ENCODE measurements at regions not wholly inside any gene's neighbourhood (a gene's known extent, or its start where the extent isn't known, plus 50 kb on each side); places are given as distances from the start of the nearest gene placed in this dataset.
"Not testable (repeated sequence)": the region's sequence is repeated elsewhere in the genome, so short reads cannot be mapped to it uniquely, and the experiment has no call there.

DNA sequence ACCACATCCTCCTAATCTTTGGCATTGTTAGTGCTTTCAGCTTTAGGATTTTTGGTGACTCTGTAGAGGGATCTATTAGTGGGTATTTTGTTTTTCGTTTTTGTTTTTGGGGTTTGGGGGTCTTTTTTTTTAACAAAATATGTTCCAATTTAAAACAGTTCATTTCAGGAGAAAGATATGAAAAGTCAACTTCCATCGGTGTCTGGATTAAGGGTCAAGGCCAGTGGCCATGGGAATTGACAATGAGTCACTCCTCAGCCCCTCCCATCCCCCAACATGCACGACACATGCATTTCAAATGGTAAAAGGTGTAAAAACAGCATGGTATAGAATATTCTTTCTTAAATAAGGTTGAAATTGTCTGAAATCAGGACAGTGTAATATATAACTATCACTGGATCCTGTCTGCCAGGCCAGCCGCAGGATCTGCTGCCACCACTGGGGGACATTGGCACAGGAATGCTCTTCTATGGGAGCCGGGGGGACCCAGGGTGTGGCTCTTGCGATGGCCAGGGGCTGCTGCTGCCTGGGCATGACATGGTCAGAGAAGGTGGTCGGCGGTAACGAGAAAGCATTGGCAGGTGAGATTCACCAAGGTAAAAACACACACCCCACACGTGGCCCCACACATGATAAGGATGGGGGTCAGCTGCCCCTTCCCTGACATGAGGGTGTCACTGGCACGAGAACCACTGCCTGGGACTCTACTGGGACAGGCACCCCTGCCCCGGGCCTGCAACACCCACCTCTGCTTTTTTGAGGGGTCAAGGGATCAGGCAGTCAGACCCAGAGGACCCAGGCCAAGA is 126.2 kb upstream of the KCTD7 start:
- DNase-seq (ENCODE audit: low read depth in 2 of 2) = no peak

DNA sequence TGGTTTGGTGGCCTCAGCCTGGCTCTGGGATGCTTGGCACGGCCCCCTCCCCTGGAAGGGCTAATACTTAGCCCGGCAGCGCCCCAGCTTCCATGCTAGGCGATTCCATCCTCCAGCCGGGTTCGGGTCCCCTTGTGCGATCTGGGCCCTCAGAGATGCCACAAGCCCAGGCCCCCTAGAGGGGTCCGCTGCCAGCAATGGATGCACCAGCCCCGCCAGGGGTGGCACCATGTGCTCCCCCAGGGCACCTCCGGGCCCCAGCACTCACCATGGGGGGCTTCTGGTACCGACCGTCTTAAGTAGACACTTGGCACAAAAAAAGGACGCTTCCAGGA is 125.7 kb upstream of the KCTD7 start:
- DNase-seq (ENCODE audit: low read depth in 2 of 2) = no peak

DNA sequence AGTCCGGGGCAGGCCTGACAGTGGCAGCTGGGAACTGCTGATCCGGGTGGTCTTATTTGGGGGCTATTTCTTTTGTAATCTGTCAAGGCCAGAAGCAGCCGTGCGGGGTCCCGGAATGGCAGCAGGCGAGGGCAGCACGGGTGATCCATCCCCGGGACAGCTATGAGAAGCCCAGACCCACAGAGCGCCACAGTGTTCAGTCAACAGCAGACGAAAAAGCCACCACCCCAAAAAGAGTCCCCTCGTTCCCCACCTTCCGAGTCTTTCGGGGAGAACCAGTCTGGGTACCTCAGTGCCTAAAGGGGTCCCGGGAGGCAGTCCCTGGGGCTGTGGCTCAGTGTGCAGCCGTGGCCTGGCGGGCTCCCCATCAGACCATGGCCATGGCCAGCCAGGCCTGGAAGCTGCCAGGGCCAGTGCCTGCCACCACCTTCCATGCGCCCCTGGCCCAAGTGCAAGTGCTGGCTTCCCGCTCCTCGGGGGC is 125.1 kb upstream of the KCTD7 start:
- DNase-seq (ENCODE audit: low read depth in 2 of 2) = no peak

DNA sequence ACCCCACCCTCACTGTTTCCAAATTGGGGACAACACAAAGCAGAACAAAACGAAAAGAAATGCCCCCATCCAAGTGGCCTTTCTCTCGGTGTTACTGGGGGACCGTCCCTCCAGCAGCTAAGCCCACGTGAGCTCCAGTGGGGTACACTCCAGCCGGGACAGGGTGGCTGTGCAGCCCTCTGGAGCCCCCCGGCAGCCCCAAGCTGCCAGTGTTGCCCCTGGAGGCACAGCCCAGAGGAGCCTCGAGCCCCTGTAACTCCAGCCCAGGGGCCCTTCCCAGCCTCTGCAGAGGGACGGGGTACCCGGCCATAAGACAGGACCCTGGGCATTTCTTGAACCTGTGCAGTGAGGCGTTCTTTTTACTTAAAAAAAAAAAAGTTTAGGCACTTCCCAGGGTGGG is 124.5 kb upstream of the KCTD7 start:
- no peak for DNase-seq (ENCODE audit: low read depth in 2 of 2)

DNA sequence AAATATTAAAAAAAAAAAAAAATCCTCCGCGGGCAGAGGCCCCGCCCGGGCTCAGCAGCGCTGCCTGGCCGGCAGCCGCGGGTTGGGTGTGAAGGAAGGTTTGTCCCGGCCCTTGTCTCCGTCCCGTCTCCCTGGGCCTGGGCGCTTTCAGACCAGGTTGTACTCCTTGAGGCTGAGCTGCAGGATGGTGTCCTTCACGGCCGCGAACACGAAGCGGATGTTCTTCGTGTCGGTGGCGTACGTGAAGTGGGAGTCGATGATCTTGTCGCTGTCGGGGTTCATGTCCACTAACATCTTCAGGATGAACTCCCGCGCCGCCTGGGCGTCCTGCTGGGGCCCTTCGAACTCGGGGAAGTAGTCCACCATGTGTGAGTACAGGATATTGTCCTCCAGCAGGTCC is 123.7 kb upstream of the KCTD7 start:
- DNase-seq (ENCODE audit: low read depth in 2 of 2) = no peak

DNA sequence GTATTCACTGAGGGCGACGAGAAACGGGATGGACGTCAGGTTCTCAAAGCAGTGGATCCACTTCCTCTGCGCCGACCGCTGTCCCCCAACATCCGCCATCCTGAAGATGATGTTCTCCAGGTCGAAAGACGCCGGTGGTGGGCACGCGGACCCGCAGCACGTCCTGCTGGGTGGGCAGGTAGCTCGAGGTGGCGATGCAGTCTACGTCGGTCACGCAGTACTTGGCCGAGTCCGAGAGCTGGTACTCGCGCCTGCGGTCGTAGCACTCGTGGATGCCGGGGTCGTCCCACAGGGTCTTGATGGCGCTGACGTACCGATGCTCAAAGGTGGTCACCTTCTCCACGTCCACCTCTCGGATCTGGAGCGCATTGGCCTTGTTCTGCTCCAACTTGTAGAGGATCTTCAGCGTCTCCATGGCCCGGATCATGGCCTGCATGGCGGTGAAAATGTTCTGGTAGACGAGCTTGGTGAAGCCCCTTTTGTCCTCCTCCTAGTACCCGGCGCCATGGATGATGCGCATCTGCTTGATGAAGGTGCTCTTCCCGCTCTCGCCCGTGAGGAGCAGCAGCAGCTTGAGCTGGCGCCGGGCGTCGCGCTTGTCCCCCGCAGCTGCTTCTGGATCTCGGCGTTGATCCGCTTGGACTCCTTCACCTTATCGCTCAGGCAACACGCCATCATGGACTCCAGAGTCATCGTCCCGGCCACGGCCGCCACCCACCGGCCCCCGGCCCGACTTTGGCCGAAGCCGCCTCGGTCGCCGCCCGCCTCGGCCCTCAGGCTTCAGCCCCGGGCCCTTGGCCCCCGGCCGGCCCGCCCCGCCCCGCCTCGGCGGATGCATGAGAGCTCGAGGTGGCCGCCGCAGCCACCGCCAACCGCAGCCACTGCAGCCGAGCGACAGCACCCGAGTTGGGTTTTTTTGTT is 122.9 kb upstream of the KCTD7 start:
- no peak for DNase-seq (ENCODE audit: low read depth in 2 of 2)

DNA sequence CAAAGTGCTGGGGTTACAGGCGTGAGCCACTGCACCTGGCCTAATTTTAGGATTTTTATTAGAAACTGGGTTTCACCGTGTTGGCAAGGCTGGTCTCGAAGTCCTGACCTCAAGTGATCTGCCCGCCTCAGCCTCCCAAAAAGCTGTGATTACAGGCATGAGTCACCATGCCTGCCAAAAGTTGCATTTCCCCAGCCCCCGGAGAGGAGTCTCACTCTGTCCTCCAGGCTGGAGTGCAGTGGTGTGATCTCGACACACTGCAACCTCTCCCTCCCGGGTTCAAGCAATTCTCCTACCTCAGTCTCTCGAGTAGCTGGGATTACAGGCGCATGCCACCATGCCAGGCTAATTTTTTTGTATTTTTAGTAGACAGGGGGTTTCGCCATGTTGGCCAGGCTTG is 122.0 kb upstream of the KCTD7 start:
- DNase-seq (ENCODE audit: low read depth in 2 of 2) = not testable (repeated sequence)

DNA sequence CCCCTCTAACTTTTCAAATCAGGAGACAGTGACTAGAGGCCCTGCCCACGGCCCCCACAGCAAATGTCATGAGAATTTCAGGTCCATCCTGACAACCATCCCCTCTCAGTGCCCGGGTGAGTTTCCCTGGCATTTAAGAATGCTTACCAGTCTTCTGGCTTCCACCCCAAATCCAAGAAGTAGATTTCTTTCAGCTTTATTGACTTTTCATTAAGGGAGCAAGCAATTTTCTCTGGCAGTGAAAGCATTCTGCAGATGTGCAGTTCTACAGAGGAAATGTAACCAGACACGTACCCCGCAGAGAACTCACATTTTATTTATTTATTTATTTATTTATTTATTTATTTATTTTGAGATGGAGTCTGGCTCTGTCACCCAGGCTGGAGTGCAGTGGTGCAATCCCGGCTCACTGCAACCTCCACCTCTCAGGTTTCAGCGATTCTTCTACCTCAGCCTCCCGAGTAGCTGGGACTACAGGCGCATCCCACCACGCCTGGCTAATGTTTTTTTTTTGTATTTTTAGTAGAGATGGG is 120.9 kb upstream of the KCTD7 start:
- no peak for DNase-seq (ENCODE audit: low read depth in 2 of 2)

DNA sequence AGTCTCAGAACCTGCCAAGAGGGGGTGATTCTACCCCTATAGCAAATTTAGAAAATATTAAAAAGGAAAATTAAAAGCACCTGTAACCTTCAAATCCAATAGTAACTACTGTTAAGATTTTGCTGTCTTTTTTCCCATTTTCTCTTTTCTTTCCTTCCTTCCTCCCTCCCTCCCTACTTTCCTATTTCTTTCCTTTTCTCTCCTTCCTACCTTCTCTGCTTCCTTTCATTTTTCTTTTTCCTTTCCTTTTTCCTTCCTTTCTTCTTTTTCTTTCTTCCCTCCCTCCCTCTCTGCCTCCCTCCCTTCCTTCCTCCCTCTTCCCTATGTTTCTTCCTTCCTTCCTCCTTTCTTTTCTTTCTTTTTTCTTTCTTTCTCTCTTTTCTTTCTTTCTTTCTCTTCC is 120.2 kb upstream of the KCTD7 start:
- no peak for DNase-seq (ENCODE audit: low read depth in 2 of 2)

DNA sequence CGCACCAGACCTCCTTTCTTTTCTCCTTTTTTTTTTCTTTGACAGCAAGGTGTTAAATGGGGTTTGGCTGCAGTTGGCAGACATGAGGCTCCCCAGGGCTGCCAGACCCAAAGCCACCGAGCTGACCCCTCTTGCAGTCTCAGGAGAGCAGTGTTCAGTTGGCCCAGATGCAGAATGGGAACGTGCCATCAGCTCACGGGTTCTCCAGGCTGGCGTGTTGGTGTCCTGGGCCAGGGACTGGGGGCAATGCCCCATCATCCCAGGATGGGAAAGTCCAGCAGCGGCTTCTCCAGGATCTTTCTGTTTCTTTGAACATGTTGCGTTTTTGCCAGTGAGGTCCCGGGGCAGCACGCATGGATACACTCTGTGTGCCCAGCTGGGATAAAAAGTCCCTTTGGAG is 114.6 kb upstream of the KCTD7 start:
- DNase-seq (ENCODE audit: low read depth in 2 of 2) = no peak

DNA sequence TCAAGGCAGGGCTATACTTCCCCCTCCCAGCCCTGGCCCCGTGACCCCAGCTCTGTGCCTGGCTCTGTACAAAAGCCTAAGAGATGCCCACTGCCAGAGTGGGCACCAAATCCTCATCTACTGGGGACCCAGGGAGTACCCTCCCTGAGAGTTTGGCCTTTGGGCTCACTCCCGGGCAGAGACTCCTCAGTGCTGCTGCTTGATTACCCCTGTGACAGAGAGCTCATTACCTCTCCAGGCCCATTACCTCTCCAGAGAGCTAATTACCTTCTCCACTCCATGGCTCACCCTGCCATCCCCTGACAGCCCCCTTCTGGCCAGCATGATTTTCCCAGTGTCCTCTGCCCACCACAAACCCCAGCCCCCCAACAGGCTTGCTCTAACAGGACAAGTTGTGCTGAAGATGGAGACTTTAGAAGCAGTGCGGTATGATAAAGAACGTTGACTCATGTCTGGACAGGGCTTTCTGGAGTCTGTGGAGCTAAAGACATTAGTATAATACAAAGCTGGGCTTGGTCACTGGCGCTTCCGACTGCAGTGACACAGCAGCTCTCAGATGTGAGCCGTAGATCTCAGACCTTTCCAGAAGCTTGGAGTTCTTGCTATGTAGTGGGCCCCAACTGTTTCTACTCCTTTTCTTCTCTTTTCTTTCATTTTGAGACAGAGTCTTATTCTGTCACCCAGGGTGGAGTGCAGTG is 111.3 kb upstream of the KCTD7 start:
- DNase-seq (ENCODE audit: low read depth in 2 of 2) = no peak

DNA sequence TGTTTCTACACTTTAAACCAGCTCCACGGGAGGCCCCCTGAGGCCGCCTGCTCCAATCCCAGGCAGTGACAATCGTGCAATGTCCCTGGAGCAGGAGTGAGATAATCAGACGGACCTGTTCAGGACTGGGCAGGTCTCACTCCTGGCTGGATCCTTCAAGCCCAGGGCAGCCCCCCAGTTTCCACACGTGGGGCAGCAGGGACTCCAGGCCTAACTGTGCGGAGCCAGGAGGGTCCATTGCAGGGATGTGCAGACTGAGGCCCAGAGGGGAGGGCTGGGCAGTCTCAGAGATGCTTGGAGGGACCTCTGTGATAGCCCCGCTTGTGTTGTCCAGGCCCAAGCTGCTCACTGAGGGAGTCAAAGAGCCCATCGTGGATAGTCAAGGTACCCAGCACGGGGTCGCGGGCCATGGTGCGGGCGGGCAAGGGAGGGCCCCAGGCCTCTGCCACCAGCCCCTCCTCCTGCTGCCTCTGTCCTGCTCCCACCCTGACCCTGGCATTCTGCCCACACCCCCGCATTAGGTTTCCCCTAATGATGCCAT is 110.5 kb upstream of the KCTD7 start:
- no peak for DNase-seq (ENCODE audit: low read depth in 2 of 2)

DNA sequence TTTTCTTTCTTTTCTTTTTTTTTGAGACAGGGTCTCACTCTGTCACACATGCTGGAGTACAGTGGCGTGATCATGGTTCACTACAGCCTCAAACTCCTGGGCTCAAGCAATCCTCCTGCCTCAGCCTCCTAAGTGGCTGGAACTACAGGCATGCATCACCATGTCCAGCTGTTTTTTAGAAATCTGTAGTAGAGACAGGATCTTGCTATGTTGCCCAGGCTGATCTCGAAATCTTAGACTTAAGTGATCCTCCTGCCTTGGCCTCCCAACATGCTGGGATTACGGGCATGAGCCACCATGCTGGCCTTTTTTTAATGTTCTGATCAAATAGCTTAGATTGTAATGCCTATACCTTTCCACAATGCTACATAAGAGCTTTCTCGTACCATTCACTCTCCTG is 107.0 kb upstream of the KCTD7 start:
- no peak for DNase-seq (ENCODE audit: low read depth in 2 of 2)

DNA sequence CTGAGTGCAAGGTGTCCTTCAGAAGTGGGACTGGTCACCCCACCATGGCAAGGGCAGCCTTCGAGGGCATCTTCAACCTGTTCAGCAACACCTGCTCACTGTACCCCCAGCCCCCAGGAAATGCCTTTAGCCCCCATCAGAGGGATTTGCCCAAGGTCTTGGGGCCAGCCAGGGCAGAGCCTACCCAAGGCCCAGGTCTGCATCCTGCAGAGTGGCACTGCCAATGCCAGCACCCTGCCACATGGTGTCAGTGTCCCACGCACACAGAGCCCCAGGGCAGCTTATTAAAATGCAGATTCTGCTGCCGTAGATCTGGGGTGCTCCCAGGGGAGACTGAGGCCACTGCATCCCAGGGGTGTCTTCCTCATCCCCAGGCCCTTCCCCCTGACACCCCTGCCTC is 106.2 kb upstream of the KCTD7 start:
- DNase-seq (ENCODE audit: low read depth in 2 of 2) = no peak

DNA sequence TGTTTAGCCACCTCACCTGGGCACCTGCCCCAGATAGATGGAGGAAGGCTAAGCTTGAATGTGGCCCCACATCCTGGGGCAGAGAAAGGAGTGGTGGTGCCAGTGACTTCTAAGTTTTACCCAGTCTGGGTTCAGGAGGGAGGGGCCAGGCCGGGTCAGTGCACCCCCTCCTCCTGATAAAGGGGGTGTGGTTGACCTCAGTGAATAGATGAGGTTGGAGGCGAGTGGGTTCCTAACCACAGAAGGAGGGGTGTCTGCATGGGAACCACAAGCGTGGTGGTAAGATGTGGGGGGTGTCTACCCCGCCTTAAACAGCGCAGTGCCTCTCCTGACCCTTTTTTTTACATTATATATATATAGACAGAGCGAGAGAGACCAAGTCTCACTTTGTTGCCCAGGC is 105.3 kb upstream of the KCTD7 start:
- DNase-seq (ENCODE audit: low read depth in 2 of 2) = no peak

DNA sequence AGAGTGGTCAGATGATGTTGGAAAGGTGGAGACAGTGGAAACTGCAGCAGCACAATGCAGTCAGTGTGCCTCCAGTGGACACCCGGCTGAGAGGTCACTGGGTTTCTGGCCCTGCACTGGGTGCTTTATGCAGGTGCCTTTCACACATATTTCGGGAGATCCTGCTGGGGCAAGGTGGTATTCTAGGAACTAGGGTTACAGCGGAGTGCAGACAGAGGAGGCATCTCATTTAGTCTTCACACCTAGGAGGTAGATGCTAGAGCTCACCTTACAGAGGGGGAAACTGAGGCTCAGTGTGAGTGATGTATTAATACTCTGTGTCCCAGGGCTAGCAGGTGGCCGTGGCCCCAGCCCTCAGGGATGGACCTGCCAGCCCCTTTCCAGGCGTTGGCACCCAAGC is 103.9 kb upstream of the KCTD7 start:
- DNase-seq (ENCODE audit: low read depth in 2 of 2) = no peak

DNA sequence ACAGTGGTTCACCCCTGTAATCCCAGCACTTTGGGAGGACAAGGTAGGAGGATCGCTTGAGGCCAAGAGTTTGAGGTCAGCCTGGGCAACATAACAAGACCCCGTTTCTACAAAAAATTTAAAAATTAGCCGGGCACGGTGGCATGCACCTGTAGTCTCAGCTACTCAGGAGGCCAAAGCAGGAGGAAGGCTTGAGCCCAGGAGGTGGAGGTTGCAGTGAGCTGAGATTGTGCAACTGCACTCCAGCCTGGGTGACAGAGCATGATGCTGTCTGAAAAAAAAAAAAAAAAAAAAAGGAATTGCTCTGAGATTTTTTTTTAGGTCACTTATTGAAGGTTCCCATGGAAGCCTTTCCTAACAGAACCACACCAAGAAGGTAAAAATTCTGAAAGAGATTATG is 101.9 kb upstream of the KCTD7 start:
- not testable (repeated sequence) for DNase-seq (ENCODE audit: low read depth in 2 of 2)

DNA sequence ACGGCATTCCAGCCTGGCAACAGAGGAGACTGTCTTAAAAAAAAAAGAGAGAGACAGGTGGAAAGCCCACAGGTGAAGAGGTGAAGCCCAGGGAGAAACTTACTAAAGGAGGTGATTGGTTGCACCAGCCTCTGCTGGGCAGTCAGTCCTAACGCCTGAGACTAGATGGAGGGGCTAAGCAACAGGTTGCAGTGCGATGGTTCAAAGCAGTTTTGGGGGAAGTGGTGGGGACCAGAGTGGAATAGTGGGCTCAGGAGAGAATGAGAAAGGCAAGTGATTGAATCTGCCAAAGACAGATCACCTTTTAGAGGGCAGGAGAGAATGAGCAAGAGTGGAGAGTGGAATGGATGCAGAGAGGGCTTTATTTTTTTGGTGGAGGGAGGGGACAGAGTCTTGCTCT is 100.0 kb upstream of the KCTD7 start:
- DNase-seq (ENCODE audit: low read depth in 2 of 2) = no peak

DNA sequence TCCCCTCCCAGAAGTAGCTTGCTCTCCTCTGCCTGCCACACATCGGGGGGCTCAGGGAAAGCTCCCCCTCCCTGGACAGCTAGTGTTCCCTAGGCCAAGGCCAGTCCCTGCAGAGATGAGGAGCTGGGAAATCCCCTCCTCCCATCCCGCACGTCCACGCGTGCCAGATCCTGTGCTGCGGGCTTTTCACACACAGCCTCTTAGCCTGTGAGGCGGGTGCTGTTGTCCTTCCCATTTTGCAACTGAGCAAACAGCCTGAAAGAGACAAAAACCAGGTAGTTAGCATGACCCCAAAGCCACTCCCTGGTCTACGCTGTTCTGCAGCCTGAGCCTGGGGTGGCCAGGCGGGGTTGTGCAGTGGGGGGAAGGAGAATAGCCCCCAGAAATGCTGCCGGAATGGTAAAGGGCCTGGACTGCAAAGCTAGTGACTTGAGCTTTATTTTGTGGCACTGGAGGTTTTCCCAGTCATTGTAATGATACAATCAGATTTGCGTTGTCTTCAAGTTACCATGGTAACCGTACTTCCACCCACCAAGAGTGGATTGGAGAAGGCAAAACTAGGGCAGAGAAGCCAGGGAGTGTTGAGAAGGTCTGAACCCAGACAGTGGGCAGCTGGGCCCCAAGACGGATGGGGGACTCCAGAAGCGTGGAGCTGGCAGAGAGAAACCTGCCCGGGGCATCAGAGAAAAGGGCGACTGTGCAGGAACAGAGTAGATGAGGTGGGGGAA is 98.6 kb upstream of the KCTD7 start:
- DNase-seq (ENCODE audit: low read depth in 2 of 2) = no peak

DNA sequence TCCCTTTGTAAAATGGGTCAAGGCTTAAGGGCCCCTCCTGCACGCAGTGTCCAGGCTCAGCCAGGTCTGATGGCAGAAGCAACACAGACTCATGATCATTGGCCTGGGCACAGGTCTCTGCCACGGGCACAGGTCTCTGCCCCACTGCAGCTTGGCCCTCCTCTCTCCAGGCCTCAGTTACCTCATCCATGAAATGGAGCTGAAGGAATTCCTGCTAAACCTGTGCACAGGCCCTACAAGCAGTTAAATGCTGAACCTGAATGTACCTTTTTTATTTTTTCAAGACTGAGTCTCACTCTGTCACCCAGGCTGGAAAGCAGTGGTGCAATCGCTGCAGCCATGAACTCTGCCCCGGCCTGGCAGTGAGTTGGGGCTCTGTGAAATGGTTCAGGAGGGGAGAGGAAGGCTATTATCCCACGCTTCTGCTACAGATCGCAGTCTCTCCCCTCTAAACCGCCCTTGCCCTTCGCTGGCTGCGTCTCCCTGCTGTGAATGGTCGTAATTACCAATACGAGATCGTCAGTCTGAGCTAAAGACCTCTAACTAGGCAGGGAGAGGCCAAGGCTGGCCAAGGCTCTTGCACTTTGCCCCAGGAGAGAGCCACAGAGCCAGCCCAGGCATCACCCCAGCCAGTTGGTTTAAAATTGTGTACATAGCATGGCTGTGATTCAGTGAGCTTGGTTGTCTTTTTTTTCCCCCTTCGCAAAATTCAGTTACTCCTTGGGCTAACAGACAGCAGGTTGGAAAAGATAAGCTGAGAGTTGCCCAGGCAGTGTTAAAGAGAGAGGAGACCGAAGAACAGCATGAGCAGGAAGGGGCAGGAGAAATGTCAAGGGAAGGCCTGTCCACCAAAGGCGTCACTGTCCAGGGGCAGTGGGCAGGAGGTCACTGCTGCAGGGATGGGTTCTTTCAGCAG is 93.0 kb upstream of the KCTD7 start:
- no peak for DNase-seq (ENCODE audit: low read depth in 2 of 2)

Measured in stimulated activated CD8-positive, alpha-beta memory T cell treated with anti-CD3 and anti-CD28 coated beads, Interleukin-2, amount 100 ng/mL, for 1 hour (primary cell).